ENCODE measurements at regions not wholly inside any gene's neighbourhood (a gene's known extent, or its start where the extent isn't known, plus 50 kb on each side); places are given as distances from the start of the nearest gene placed in this dataset.

- Mint-ChIP-seq H3K27me3 (ENCODE audit: insufficient read depth) (peaks cover 63% of the 10 kb centered on the region), H3K27ac (no peak overlapping the region), H3K4me1 (no peaks in the 10 kb centered on the region), H3K4me3 (no peak overlapping the region), H3K36me3 (ENCODE audit: low read depth) (no peaks in the 10 kb centered on the region), H3K9me3 (peaks cover 3% of the 10 kb centered on the region)
- Histone ChIP-seq H3K27me3 (ENCODE audit: control insufficient read depth, insufficient read depth, low read length, poor library complexity, severe bottlenecking) (peaks cover 39% of the 10 kb centered on the region), H3K36me3 (ENCODE audit: control insufficient read depth, insufficient read depth, low read length) (no peaks in the 10 kb centered on the region), H3K4me3 (ENCODE audit: low read length) (no peak overlapping the region), H3K9ac (ENCODE audit: extremely low read depth, low read length, poor library complexity, severe bottlenecking) (no peak overlapping the region), H3K27ac (ENCODE audit: low read depth, low read length) (no peak overlapping the region), H3K4me1 (ENCODE audit: control insufficient read depth, insufficient read depth, low read length) (no peaks in the 10 kb centered on the region), H3K9me3 (ENCODE audit: control insufficient read depth, low read length) (peaks cover 4% of the 10 kb centered on the region)
- 85 to 87% methylated on average over 2 to 4 of the region's 4 CpGs for WGBS, 2 experiments (ENCODE audit: insufficient coverage in 1 of 2, insufficient read length in 1 of 2)
- TF ChIP-seq CTCF (conservative IDR thresholded peaks at IDR 0.05): no peak
- no peak for DNase-seq
Measured at GRCh38 chr2:223510713-223511112, 91.4 kb downstream of the SCG2 start.

- Histone ChIP-seq H3K9me3 (ENCODE audit: control insufficient read depth, low read length) (peaks cover 4% of the 10 kb centered on the region), H3K27ac (ENCODE audit: low read depth, low read length) (no peak overlapping the region), H3K9ac (ENCODE audit: extremely low read depth, low read length, poor library complexity, severe bottlenecking) (no peak overlapping the region), H3K4me1 (ENCODE audit: control insufficient read depth, insufficient read depth, low read length) (no peaks in the 10 kb centered on the region), H3K27me3 (ENCODE audit: control insufficient read depth, insufficient read depth, low read length, poor library complexity, severe bottlenecking) (peaks cover 43% of the 10 kb centered on the region), H3K4me3 (ENCODE audit: low read length) (no peak overlapping the region), H3K36me3 (ENCODE audit: control insufficient read depth, insufficient read depth, low read length) (no peaks in the 10 kb centered on the region)
- no peak overlapping the region for H3K4me3 Mint-ChIP-seq
- 89 to 94% methylated on average over 2 to 4 of the region's 4 CpGs for WGBS, 2 experiments (ENCODE audit: insufficient coverage in 1 of 2, insufficient read length in 1 of 2)
- H3K9me3 Mint-ChIP-seq: peaks cover 3% of the 10 kb centered on the region
- no peaks in the 10 kb centered on the region for H3K36me3 Mint-ChIP-seq (ENCODE audit: low read depth)
- peaks cover 1% of the 10 kb centered on the region for H3K4me1 Mint-ChIP-seq
- H3K27me3 Mint-ChIP-seq (ENCODE audit: insufficient read depth): peaks cover 62% of the 10 kb centered on the region
- DNase-seq: no peak
- no peak overlapping the region for H3K27ac Mint-ChIP-seq
- TF ChIP-seq CTCF (conservative IDR thresholded peaks at IDR 0.05): no peak
Measured at GRCh38 chr2:223511168-223511567, 91.0 kb downstream of the SCG2 start.

GRCh38 chr2:223513771-223514455 lies 88.2 kb downstream of the SCG2 start:
- 95 to 100% methylated on average over 2 to 4 of the region's 4 CpGs for WGBS, 2 experiments (ENCODE audit: insufficient coverage in 1 of 2, insufficient read length in 1 of 2)

More at GRCh38 chr2:223513771-223514455, 88.2 kb downstream of the SCG2 start:
- Mint-ChIP-seq H3K9me3 (peaks cover 3% of the 10 kb centered on the region), H3K27me3 (ENCODE audit: insufficient read depth) (peaks cover 61% of the 10 kb centered on the region), H3K27ac (no peak overlapping the region), H3K4me3 (no peak overlapping the region), H3K4me1 (peaks cover 25% of the 10 kb centered on the region), H3K36me3 (ENCODE audit: low read depth) (no peaks in the 10 kb centered on the region)
- peaks cover 52% of the 10 kb centered on the region for H3K27me3 ChIP-seq (ENCODE audit: control insufficient read depth, insufficient read depth, low read length, poor library complexity, severe bottlenecking)
- no peaks in the 10 kb centered on the region for H3K36me3 ChIP-seq (ENCODE audit: control insufficient read depth, insufficient read depth, low read length)
- H3K4me1 ChIP-seq (ENCODE audit: control insufficient read depth, insufficient read depth, low read length): no peaks in the 10 kb centered on the region
- TF ChIP-seq CTCF (conservative IDR thresholded peaks at IDR 0.05): no peak
- no peak for DNase-seq
- no peak overlapping the region for H3K9ac ChIP-seq (ENCODE audit: extremely low read depth, low read length, poor library complexity, severe bottlenecking)
- H3K27ac ChIP-seq (ENCODE audit: low read depth, low read length): no peak overlapping the region
- H3K4me3 ChIP-seq (ENCODE audit: low read length): no peak overlapping the region
- H3K9me3 ChIP-seq (ENCODE audit: control insufficient read depth, low read length): peaks cover 4% of the 10 kb centered on the region
